Stomach (tissue), 8 donors: ENCODE measurements at regions not wholly inside any gene's neighbourhood (a gene's known extent, or its start where the extent isn't known, plus 50 kb on each side); places are given as distances from the start of the nearest gene placed in this dataset.

Experiments used
- DNase-seq, 2 donors: peaks; one replicate each; pipeline versions ENCODE4 v3.0.0 to v3.0.0-alpha.2; 2013 to 2019
- H3K27ac ChIP-seq, 5 donors: fragments of 200-600 bp in 4 of 5; sonication (generic) in 4 of 5; one replicate each; pipeline ENCODE4 v1.5.1; 2013 to 2019; ENCODE audit warnings: mild to moderate bottlenecking in 1 of 5, moderate library complexity in 1 of 5
- H3K27me3 ChIP-seq, 3 donors: fragments of 200-600 bp; sonication (generic); one replicate each; pipeline ENCODE4 v1.5.1; 2017 to 2019; ENCODE audit warnings: mixed run types in 1 of 3
- H3K36me3 ChIP-seq, 4 donors: fragments of 200-600 bp; sonication (generic); 1 replicate in 3 of 4; 2 replicates in 1 of 4; pipeline ENCODE4 v1.5.1; 2016 to 2019
- H3K4me1 ChIP-seq, 4 donors: fragments of 200-600 bp; sonication (generic); one replicate each; pipeline ENCODE4 v1.5.1; 2016 to 2019
- H3K4me3 ChIP-seq, 4 donors: fragments of 200-600 bp; sonication (generic) in 3 of 4; one replicate each; pipeline ENCODE4 v1.5.1; 2016 to 2019; ENCODE audit warnings: mild to moderate bottlenecking in 1 of 4
- H3K9me3 ChIP-seq, 4 donors: fragments of 200-600 bp; sonication (generic); one replicate each; pipeline ENCODE4 v1.5.1; 2016 to 2019
- CTCF ChIP-seq, 7 experiments: fragments of 450-650 bp in 4 of 7; fragments of 200-600 bp in 3 of 7; sonication (generic) in 3 of 7; IDR thresholded peaks; one replicate each; pipeline ENCODE4 v1.5.1; 2016 to 2019; ENCODE audit warnings: antibody characterized with exemption in 7 of 7, control low read depth in 2 of 7, mild to moderate bottlenecking in 1 of 7
- EP300 ChIP-seq: sonication (generic); formaldehyde crosslinking; IDR thresholded peaks from one replicate; pipeline ENCODE4 v1.6.1; 2017; ENCODE audit warnings: antibody characterized with exemption
- POLR2A ChIP-seq, 4 donors: fragments of 450-650 bp; IDR thresholded peaks; one replicate each; pipeline ENCODE4 v1.6.1; 2016; ENCODE audit warnings: antibody characterized with exemption in 4 of 4, control low read depth in 2 of 4, mild to moderate bottlenecking in 1 of 4, moderate library complexity in 1 of 4
- POLR2AphosphoS5 ChIP-seq, 3 donors: sonication (generic); formaldehyde crosslinking; IDR thresholded peaks; one replicate each; pipeline ENCODE4 v1.6.1; 2016; ENCODE audit warnings: antibody characterized with exemption in 3 of 3
- WGBS, 5 donors: extraction: QIAGEN DNeasy Blood & Tissue Kit in 3 of 5; methylation state at CpG; one replicate each; pipeline versions ENCODE4 v1.1.5 to v1.1.7; 2013 to 2018; 5-methylcytosine and 5-hydroxymethylcytosine counted together
- intact Hi-C: fragments of 100-400 bp; cut with DNase I; formaldehyde crosslinking; loops from one replicate; pipeline ENCODE4 v1.15.1; 2023; ENCODE audit warnings: low total_unique reads
- donor health status: healthy with polysubstance abuse.
- donor health status: Bipolar disorder and iron deficiency.
- donor health status: healthy.

- TF ChIP-seq EP300 = no peak
- no peak for TF ChIP-seq POLR2AphosphoS5 (IDR thresholded peaks at IDR 0.05)
- TF ChIP-seq POLR2A (IDR thresholded peaks at IDR 0.05) = no peak
- TF ChIP-seq CTCF (IDR thresholded peaks at IDR 0.05) = no peak
- H3K27ac ChIP-seq = no peak overlapping the region
- H3K27me3 ChIP-seq = no peaks in the 10 kb centered on the region
- no peak overlapping the region for H3K4me3 ChIP-seq
- H3K4me1 ChIP-seq = no peaks in the 10 kb centered on the region
- intact Hi-C loops = no loop called here
- DNase-seq = no peak
- 27 to 42% (median 36%) methylated on average over 2 of the region's 2 CpGs for WGBS, 5 donors
- no peaks in the 10 kb centered on the region for H3K9me3 ChIP-seq
- no peaks in the 10 kb centered on the region for H3K36me3 ChIP-seq
These were observed 646.6 kb upstream of the PITX2 start for GRCh38 chr4:111269439-111269838.

DNA sequence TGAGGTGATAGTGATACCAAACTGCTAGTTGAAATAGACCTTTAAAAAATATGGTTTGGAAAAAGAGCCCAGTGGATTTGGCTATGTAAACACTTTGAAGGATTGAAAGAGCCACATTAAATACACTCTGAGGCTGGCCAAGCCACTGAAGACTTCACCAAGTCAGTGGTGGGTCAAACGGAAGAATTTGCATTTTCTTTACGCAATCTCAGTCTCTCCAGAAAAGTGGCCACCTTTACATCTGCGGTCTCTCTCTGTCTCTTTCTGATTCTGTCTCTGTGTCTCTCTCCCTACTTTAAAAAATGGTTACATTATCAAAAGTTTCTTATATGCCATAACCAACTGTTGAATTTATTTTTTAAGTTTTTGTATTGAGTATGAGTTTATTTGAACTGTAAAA is 651.2 kb upstream of the PITX2 start:
- Histone ChIP-seq H3K27me3 (no peaks in the 10 kb centered on the region), H3K9me3 (no peaks in the 10 kb centered on the region), H3K27ac (no peak overlapping the region), H3K4me1 (no peaks in the 10 kb centered on the region), H3K36me3 (no peaks in the 10 kb centered on the region), H3K4me3 (no peak overlapping the region)
- no peak for TF ChIP-seq POLR2A (IDR thresholded peaks at IDR 0.05)
- no peak for TF ChIP-seq EP300
- TF ChIP-seq POLR2AphosphoS5 (IDR thresholded peaks at IDR 0.05) = no peak
- TF ChIP-seq CTCF (IDR thresholded peaks at IDR 0.05) = no peak
- 78 to 85% (median 79%) methylated on average over 3 of the region's 3 CpGs for WGBS, 5 donors
- DNase-seq = no peak
- intact Hi-C loops = no loop called here

GRCh38 chr4:111274486-111274885 is 651.6 kb upstream of the PITX2 start:
- Histone ChIP-seq H3K27ac (no peak overlapping the region), H3K27me3 (no peaks in the 10 kb centered on the region), H3K36me3 (no peaks in the 10 kb centered on the region), H3K9me3 (no peaks in the 10 kb centered on the region), H3K4me1 (no peaks in the 10 kb centered on the region), H3K4me3 (no peak overlapping the region)
- WGBS, 5 donors = 66 to 79% (median 76%) methylated on average over 6 of the region's 6 CpGs
- no peak for DNase-seq
- TF ChIP-seq POLR2AphosphoS5 (IDR thresholded peaks at IDR 0.05) = no peak
- TF ChIP-seq CTCF (IDR thresholded peaks at IDR 0.05) = no peak
- TF ChIP-seq EP300 = no peak
- no peak for TF ChIP-seq POLR2A (IDR thresholded peaks at IDR 0.05)
- intact Hi-C loops = no loop called here

GRCh38 chr4:111281219-111281618 is 658.3 kb upstream of the PITX2 start:
- Histone ChIP-seq H3K9me3 (no peaks in the 10 kb centered on the region), H3K27me3 (no peaks in the 10 kb centered on the region), H3K4me1 (no peaks in the 10 kb centered on the region), H3K36me3 (no peaks in the 10 kb centered on the region), H3K27ac (no peak overlapping the region), H3K4me3 (no peak overlapping the region)
- 77 to 90% (median 86%) methylated on average over 5 of the region's 5 CpGs for WGBS, 5 donors
- TF ChIP-seq EP300 (no peak), POLR2A (IDR thresholded peaks at IDR 0.05) (no peak), CTCF (IDR thresholded peaks at IDR 0.05) (no peak), POLR2AphosphoS5 (IDR thresholded peaks at IDR 0.05) (no peak)
- DNase-seq = no peak
- intact Hi-C loops = no loop called here
